SU-DHL-6 (cell line): ENCODE measurements at regions not wholly inside any gene's neighbourhood (a gene's known extent, or its start where the extent isn't known, plus 50 kb on each side); places are given as distances from the start of the nearest gene placed in this dataset.

ENCODE experiments used
- H2AFZ ChIP-seq: fragments of 200-600 bp; sonication (generic); 2 replicates; pipeline ENCODE4 v1.6.1; 2014; ENCODE audit warnings: low read depth, mild to moderate bottlenecking, moderate library complexity, mixed read lengths, antibody characterized with exemption, low read length; ENCODE audit not compliant: severe bottlenecking
- H3F3A ChIP-seq: fragments of 200-600 bp; shearing (Covaris generic); 2 replicates; pipeline ENCODE4 v1.6.0; 2016; ENCODE audit warnings: antibody characterized with exemption, mild to moderate bottlenecking; ENCODE audit not compliant: insufficient read depth
- H3K27ac ChIP-seq: fragments of 200-600 bp; sonication (generic); 2 replicates; pipeline ENCODE4 v1.5.1; 2016; ENCODE audit warnings: low read depth, mild to moderate bottlenecking, low read length, moderate library complexity, mixed read lengths
- H3K27me3 ChIP-seq: fragments of 200-600 bp; sonication (generic), shearing (Covaris generic); 2 replicates; pipeline ENCODE4 v1.6.0; 2014; ENCODE audit warnings: mild to moderate bottlenecking, low read length
- H3K36me3 ChIP-seq: fragments of 200-600 bp; sonication (generic); 2 replicates; pipeline ENCODE4 v1.6.1; 2014; ENCODE audit warnings: mild to moderate bottlenecking, low read length, mixed read lengths
- H3K4me2 ChIP-seq: fragments of 300-600, 200-600 bp; shearing (Covaris generic), sonication (generic); 2 replicates; pipeline ENCODE4 v1.6.0; 2014; ENCODE audit warnings: low read length, low read depth, mild to moderate bottlenecking; ENCODE audit not compliant: poor library complexity, severe bottlenecking
- H3K4me3 ChIP-seq: fragments of 200-600 bp; sonication (generic); 2 replicates; pipeline ENCODE4 v1.5.1; 2014; ENCODE audit warnings: antibody characterized with exemption, low read length, mild to moderate bottlenecking, mixed read lengths; ENCODE audit not compliant: insufficient read depth, poor library complexity, severe bottlenecking
- H3K79me2 ChIP-seq: fragments of 200-600 bp; sonication (generic); 2 replicates; pipeline ENCODE4 v1.6.1; 2014; ENCODE audit warnings: mild to moderate bottlenecking, low read length, moderate library complexity; ENCODE audit not compliant: insufficient read depth
- H3K9ac ChIP-seq: fragments of 200-600 bp; sonication (generic); 2 replicates; pipeline ENCODE4 v1.7.0; 2014; ENCODE audit warnings: mild to moderate bottlenecking, low read length
- H3K9me2 ChIP-seq: fragments of 200-600 bp; sonication (generic); replicated peaks from 2 replicates; pipeline ENCODE4 v1.6.1; 2014; ENCODE audit warnings: low read length; ENCODE audit not compliant: insufficient read depth
- H3K9me3 ChIP-seq: fragments of 200-600 bp; sonication (generic); 2 replicates; pipeline ENCODE4 v1.6.1; 2014; ENCODE audit warnings: low read length, mixed read lengths; ENCODE audit not compliant: insufficient read depth
- H4K20me1 ChIP-seq: fragments of 200-600 bp; sonication (generic); 2 replicates; pipeline ENCODE4 v1.6.1; 2014; ENCODE audit warnings: low read depth, mild to moderate bottlenecking, antibody characterized with exemption, low read length, moderate library complexity, mixed read lengths
- EZH2phosphoT487 ChIP-seq: fragments of 200-600 bp; sonication (generic), shearing (Covaris generic); conservative IDR thresholded peaks from 2 replicates; pipeline ENCODE4 v1.6.1; 2018; ENCODE audit warnings: mild to moderate bottlenecking, antibody characterized with exemption, low read length, moderate library complexity, mixed read lengths
- TF ChIP-seq, protein P1 (sequence below): fragments of 200-600 bp; sonication (generic); IDR thresholded peaks from one replicate; pipeline ENCODE4 v1.5.1; 2017; ENCODE audit warnings: antibody characterized with exemption, mild to moderate bottlenecking, low read length, moderate library complexity; ENCODE audit not compliant: insufficient read depth, poor library complexity, severe bottlenecking

DNA sequence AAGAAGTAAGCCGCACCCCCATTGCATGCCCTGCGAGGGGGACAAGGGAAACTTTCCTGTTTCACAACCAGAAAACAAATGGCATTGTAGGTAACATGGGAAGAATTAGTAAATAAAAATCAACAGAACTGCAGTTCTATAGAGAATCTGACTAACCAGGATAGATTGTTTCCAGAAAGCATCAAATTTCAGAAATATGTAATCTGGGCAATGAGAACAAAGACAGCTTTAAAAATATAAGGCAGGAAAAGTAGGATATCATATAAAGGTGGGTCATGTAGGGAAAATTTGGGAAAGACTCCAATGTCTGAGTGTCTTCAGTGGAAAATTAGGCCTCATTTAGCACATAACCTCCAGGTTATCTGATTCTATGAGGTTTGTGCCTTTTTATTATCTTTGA lies 58.3 kb upstream of the RANBP6 start:
- TF ChIP-seq EZH2phosphoT487 = no peak
- TF ChIP-seq, protein P1, sequence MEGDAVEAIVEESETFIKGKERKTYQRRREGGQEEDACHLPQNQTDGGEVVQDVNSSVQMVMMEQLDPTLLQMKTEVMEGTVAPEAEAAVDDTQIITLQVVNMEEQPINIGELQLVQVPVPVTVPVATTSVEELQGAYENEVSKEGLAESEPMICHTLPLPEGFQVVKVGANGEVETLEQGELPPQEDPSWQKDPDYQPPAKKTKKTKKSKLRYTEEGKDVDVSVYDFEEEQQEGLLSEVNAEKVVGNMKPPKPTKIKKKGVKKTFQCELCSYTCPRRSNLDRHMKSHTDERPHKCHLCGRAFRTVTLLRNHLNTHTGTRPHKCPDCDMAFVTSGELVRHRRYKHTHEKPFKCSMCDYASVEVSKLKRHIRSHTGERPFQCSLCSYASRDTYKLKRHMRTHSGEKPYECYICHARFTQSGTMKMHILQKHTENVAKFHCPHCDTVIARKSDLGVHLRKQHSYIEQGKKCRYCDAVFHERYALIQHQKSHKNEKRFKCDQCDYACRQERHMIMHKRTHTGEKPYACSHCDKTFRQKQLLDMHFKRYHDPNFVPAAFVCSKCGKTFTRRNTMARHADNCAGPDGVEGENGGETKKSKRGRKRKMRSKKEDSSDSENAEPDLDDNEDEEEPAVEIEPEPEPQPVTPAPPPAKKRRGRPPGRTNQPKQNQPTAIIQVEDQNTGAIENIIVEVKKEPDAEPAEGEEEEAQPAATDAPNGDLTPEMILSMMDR = no peak
- H3K4me2 ChIP-seq = no peak overlapping the region
- H4K20me1 ChIP-seq = no peaks in the 10 kb centered on the region

DNA sequence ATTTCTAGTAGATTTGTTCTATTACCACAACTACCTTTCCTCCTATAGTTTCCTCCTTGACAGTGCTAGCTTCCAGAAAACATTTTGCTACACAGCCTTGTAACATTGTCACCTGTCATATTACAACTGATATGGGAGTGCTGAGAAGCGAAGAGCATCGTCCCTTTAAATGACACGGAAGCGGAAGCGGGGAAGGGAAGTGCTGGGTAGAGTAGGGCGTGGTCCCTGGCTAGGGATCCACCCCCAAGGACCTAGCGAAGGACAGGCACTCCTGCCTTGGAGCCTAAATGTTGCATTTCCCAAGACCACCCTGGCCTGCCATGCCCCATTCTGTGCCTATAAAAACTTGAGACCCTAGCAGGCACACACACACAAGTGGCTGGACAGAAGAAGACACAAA lies 57.4 kb upstream of the RANBP6 start:
- H3K27ac ChIP-seq = no peak overlapping the region
- H2AFZ ChIP-seq = no peak overlapping the region
- H4K20me1 ChIP-seq = no peaks in the 10 kb centered on the region

More for the DNA sequence above, 58.3 kb upstream of the RANBP6 start:
- no peak overlapping the region for H3K27ac ChIP-seq
- H2AFZ ChIP-seq = no peak overlapping the region
- no peak overlapping the region for H3K4me3 ChIP-seq
- H3K36me3 ChIP-seq = no peaks in the 10 kb centered on the region
- H3K9me2 ChIP-seq = no peaks in the 10 kb centered on the region
- H3K79me2 ChIP-seq = no peaks in the 10 kb centered on the region
- H3K9ac ChIP-seq = no peak overlapping the region
- no peaks in the 10 kb centered on the region for H3K27me3 ChIP-seq
- no peaks in the 10 kb centered on the region for H3F3A ChIP-seq
- no peaks in the 10 kb centered on the region for H3K9me3 ChIP-seq

DNA sequence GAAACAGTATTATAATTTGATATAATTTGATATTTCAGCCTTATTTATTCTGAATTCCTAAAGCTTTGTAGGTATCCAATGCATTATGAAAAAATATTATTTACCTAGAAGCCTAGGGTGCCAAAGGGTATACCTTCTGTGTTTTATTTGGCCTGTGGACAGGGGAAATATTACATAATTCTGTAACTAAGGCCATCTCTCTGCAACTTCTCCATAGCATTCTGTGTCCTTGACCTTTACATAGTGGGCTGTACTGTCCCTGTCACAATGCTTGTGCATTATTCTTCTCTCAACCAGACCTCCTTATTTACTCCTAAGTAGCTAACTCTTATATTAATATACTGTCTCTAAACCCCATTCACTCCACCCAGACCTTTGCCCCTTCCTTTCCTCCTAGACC lies 57.0 kb upstream of the RANBP6 start:
- no peaks in the 10 kb centered on the region for H3K27me3 ChIP-seq
- no peaks in the 10 kb centered on the region for H3K9me3 ChIP-seq
- H2AFZ ChIP-seq = no peak overlapping the region
- no peaks in the 10 kb centered on the region for H3K36me3 ChIP-seq
- H3K4me2 ChIP-seq = no peak overlapping the region
- no peaks in the 10 kb centered on the region for H3F3A ChIP-seq
- no peak overlapping the region for H3K27ac ChIP-seq
- H3K9me2 ChIP-seq = no peaks in the 10 kb centered on the region
- no peaks in the 10 kb centered on the region for H3K79me2 ChIP-seq
- H4K20me1 ChIP-seq = no peaks in the 10 kb centered on the region
- H3K9ac ChIP-seq = no peak overlapping the region
- TF ChIP-seq, protein P1 = no peak
- no peak for TF ChIP-seq EZH2phosphoT487
- H3K4me3 ChIP-seq = no peak overlapping the region

More for the DNA sequence above, 57.4 kb upstream of the RANBP6 start:
- Histone ChIP-seq H3K27me3 (no peaks in the 10 kb centered on the region), H3K9me3 (no peaks in the 10 kb centered on the region), H3K79me2 (no peaks in the 10 kb centered on the region), H3K9me2 (no peaks in the 10 kb centered on the region), H3K4me2 (no peak overlapping the region), H3F3A (no peaks in the 10 kb centered on the region), H3K36me3 (no peaks in the 10 kb centered on the region), H3K9ac (no peak overlapping the region), H3K4me3 (no peak overlapping the region)
- TF ChIP-seq EZH2phosphoT487 = no peak
- TF ChIP-seq, protein P1 = no peak
